GM21723 (cell line): ENCODE measurements at regions not wholly inside any gene's neighbourhood (a gene's known extent, or its start where the extent isn't known, plus 50 kb on each side); places are given as distances from the start of the nearest gene placed in this dataset.
"Not testable (repeated sequence)": the region's sequence is repeated elsewhere in the genome, so short reads cannot be mapped to it uniquely, and the experiment has no call there.

Experiments
- ATAC-seq: cut with Tn5 transposase; IDR thresholded peaks from one replicate; pipeline ENCODE4 v1.9.1; 2021; ENCODE audit warnings: mild to moderate bottlenecking, moderate library complexity; ENCODE audit not compliant: unreplicated experiment

DNA sequence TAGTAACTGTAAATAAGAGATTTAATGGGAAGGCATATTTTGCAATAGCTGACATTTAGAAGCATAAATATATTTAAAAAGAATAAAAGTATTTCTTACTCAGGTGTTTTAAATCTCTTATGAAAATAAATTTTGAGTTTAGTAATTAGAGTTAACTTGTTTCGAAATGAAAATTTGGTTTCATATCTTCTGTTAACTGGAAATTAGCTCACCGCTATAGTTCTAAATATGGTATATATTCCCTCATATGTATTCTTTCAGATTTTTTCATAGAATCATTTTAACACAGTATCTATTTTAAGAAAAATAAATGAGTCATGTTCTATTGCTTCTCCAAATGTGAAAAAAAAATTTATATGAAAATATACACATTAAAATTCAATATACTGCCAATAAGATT, 434.1 kb downstream of the DTWD2 start:
- ATAC-seq = no peak

DNA sequence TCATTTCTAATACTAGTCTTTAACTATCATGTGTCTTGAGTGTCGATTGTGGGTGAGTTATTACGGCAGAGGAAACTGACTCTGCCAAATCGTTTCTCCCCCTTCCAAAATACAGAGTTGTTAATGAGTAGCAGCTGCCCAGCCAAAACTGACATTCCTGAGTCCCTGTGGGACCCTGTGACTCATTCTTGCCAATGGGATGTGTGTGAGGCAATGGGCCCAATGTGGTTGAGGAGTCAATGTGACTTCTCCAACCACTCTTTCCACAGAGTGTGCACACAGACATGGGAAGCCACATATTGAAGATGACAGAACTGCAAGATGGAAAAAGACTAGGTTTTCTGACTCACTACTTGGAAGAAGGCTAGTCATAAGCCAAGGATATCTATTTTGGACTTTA, 434.7 kb downstream of the DTWD2 start:
- ATAC-seq = no peak

DNA sequence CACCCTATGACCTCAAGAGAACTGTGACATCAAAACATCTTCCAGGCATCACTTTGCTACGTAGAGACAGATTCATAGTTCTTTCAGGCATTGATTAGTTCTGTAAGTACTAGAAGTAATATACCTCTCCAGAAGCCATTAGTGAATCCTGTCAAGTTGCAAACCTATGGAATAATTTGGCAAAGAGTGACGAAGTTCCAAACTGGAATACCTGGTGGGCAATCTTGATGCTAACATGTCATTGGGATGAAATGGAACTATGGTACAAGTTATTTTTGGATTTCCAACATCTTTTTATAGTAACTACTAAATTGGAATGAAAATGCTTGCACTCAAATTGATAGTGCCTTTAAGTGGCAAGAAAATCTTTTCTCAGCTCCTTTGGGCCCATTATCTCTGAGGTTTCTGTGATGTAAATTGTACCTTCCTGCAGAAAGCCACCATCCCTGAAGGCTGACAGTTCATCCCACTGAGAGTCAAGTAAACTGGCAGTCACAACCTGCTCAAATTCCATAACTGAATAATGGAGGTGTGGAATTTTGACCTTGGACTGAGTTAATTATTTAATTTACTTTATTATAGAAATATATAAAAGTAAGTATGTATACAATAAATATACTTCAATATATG, 435.5 kb downstream of the DTWD2 start:
- ATAC-seq = no peak

DNA sequence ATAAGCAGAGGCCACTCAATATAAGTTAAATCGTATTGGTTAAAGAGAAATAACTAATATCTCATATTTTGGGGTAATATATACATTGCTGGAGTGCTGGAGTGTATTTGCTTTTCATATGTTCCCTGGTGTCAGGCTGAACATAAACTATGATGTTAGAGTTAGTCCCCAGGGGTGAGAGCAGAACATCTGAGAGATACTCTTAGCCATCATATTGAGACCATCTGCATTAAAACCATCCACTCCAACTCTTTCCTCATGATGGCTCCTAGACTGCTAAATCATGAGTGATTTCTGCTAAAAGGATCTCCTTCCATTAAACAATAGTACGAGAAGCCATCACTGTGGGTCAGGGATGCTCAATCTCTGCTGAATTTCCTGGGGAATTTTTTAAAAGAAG, 436.2 kb downstream of the DTWD2 start:
- ATAC-seq = no peak

DNA sequence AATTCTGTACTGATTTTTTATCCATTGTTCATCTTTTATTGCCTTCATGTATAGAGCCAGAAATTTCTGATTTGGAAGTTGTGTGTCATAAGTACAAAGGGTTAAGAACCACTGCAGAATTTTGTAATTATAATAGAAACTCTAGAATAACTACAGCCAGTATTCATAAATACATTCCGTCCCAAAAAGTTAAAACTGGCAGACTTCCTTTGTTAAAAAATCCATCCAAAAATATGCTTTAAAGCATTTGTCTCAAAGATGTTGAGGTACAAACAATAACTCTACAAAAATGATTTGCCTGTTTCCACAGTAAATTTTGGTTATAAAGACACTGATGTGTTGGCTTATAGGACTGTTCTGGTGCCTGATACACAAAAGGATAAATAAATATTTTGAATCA, 436.6 kb downstream of the DTWD2 start:
- no peak for ATAC-seq

DNA sequence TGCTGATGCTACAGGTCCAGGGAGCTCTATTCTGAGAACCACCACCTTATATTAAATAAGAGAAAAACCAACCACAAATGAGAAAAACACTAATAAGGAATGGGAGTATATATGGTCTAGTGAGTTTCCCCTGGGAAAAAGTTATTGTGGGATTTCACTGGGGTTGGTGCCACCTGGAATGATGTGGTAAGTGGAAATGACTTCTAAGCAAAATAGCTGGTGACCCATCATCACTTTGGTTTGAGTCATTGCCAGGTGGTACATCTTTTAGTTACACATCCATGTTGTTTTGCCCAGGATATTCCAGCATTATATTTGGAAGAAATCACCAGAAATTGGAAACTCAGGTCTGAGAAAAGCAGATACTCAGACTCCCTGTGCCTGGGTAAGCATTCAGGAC, 437.3 kb downstream of the DTWD2 start:
- ATAC-seq = no peak

DNA sequence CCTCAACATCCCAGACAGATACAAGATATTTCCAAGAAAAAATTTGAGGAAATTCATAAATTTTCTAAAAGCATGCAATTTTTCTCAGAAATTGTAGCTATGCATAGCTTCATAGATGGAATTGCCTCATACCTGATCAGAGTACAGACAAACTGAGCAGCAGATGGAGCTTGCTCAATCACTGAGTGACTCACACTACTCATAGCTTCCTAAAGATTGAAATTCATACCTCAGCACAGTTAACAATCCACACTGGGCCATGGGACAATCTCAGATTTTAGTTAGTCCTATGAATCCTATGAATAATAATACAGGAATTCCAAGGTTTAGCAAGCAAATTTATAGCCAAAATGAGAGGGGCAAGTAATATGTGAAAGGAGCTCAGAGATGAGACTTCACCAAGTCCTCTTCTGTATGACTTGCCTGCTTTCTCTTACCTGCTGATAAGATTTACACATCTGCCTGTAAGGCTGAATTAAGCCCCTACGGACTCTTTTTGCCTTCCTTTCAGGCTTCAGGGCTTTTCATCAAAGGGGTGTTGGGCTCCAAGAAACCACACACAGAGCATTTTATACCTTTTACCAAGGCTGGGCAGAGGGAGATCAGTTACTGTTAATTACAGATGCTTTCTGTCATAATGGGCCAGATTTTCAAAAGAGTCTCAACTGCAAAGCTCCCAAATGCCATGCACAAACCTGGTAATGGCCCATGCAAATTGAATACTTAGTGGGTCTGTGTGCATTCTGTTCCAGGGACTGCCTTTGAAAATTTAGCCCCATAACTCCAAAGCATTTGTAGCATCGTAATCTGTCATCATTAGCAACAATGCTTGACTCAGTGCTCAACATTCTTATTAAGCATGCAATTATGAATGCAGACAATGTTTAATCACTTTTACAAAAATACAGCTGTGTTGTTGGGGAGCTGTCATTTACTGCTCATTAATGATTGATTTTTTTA, 439.3 kb downstream of the DTWD2 start:
- no peak for ATAC-seq

DNA sequence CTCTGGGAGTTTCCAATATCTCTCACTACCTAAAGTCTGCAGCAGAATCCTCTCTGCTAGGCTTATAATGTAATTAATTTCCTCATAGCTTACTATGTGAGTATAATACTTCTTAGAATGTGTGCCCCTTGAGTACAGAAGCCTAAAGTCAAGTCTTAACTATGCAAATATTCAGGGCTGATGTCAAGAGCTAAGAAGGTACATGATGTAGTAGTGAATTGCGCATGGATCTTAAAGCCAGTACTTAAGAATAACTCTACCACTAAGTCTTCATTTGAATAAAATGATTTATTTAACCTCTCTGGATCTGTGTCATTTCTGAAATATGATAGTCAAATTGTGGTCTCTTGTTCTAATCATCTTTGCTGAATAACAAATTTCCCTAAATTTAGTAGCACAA, 442.9 kb downstream of the DTWD2 start:
- ATAC-seq = no peak

DNA sequence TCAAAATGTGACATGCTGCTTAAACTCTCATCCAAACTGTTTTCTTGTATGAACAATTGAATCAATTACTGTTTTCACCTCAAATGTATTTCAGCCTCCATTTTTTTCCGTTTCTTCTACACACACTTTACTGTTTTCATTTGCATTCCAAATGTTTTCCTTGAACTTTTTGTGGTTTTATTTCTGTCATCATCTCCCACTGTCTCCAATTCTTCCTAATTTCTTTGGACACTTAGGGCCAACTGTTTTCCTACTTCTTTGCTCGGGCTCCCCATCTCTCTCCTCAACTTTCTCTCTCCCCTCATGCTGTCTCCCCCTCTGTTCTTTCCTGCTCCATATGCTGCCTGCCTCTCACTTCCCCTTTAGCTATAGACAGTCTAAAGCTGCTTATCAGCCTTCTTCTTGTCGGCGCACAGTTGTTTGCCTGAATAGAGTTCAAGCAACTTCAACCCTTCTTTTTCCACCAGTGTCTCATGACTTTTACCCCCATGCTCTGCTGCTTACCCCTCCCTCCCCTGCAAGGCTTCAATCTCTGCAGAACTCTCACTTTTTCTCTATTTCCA, 443.4 kb downstream of the DTWD2 start:
- no peak for ATAC-seq

DNA sequence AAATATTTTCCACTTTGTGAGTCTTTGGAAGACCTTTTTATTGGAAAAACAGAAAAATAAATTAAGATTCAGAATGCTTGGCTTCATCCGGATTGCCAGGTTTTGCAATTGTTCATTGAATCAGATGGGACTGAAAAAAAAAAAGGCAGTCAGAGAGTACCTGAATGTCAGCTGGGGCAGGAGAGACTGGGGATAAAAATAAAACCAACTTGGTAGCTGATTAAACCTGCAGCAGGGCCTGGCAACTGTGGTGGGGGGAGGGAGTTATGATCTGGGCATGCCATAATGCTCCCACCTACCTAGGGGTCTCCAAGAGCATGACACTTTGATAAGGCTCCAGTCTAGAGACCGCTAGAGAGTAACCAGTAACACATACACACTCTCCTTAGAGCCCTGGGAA, 454.4 kb downstream of the DTWD2 start:
- ATAC-seq = no peak

DNA sequence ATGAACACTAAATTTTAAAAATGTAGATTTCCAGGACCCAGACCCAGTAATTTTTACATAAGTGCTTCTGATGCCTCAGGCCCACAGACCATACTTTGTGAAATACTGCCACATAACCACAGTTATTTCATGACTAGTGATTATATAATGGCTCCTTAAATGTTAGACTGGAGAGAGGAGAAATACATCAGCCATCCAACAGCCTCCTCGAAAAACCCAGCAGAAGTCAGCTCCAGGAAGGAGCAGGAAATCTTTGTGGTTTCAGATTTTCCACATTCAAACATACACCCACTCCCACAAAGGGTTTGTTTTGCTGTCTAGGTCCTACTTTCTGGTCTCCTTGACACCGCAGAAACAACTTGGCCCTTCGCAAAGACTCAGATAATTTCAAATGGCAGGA, 455.2 kb downstream of the DTWD2 start:
- no peak for ATAC-seq

DNA sequence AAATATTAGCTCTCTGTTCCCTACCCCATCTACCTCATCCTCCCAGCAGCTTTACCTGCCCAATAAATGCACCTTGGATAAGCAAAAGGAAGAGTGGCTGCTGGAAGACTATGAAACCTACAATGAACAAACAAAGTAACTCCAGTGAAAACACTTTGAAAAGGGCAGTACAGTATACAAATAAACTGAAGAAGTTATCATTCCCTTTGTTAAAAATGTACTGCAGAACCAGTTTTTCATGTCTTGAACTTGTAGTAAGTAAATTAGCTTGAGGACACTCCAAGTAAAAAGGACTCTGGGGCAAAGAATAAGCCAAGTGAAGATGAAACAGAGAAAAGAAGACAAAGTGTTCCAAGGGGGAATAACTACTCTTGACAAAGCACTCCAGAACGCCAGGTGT, 457.1 kb downstream of the DTWD2 start:
- no peak for ATAC-seq

DNA sequence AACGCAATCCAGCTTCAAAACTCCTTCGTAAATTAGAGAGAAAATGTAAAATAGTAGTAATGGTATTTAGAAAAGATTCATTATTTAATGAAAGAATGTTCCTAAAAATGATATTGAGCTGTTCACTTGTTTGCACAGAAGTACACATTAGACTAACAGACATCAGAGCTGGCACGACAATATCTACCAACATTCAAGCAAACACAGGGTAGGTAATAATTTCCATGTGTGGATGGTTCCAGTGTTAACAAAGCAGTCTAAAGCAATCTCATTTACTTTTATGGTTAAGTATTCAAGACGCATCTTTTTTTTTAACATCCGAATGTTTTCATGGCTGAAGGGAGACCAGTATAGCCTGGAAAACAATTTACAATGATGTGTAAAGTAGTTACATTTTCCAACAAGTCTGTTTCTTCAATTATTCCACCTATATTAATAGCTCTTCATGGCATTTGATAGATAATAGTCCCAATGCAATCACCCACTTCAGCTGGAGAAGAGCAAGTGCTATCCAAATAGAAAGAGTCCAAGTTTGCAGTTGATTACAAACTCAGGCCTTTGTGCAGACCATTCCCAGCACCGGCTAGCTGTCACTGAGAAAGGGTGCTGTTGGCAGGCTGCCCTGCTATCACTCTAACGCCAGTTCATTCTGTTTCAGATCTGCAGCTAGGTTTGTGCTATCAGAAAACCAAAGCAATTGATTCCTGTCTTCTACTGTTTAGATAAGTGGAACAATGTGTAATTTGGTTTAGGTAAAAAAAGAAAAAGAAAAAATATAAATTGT, 458.8 kb downstream of the DTWD2 start:
- ATAC-seq = no peak

DNA sequence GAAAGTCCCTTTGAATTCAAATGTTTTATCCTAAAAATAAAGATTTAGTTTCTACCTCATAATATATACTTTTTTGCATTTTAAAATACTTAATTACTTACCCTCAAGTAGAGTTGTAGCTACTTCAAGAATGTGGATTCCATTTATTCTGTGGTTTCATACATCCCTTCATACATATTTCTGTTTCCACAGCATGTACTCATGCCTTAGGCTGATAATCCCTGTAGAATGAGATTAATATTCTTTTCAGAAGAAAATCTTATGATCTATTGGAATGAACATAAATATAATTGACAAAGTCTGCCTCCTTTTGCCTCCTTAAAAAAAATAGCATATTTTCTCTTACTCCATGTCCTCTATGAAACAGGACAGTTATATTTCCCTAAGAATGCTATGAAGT, 465.7 kb downstream of the DTWD2 start:
- ATAC-seq = no peak

DNA sequence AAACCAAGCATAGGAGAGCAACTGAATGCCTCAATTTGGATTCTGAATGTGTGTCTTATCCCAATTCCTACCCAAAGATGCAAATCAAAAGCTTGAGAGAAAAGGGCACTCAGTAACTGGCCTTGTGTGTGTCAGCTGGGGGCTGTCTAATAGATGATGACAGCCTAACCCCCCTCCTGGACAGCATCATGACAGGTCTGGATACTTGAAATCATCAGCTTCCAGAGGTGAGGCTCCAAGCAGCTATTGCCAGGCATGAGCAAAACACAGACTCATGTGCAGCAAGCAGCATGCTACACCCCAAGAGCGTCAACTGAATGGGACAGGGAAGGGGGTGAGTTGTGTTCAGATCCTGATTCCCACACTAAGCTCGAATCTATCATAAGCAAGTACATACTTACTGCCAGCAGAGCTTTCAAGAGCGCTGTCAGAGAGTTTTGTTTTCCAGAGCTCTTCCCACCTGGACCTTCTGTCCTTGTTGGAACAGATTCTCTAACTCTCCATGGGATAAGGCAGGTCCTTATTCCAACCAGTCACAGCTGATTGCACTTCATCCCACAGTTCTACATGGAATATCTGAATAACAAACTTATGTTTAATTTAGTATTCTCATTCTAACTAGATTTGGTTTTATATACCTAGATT, 467.5 kb downstream of the DTWD2 start:
- no peak for ATAC-seq

DNA sequence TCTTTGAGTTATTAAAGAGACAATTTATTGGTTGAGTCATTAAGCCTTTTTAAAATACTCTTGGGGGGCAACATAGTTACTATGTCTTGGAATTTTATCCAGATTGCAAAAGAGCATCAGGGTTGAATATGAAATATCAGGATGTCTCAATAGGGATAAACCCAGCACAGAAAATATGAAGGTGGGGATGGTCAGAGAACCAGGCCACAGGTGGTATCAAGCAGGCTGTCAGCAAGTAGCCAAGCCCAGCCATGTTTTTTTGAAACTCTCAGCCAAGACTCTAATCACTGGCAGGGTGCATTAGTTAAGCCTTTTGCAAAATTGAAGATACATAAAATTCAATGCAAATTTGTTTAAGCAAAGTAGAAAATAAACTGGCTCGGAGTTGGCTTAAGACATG, 468.9 kb downstream of the DTWD2 start:
- no peak for ATAC-seq

DNA sequence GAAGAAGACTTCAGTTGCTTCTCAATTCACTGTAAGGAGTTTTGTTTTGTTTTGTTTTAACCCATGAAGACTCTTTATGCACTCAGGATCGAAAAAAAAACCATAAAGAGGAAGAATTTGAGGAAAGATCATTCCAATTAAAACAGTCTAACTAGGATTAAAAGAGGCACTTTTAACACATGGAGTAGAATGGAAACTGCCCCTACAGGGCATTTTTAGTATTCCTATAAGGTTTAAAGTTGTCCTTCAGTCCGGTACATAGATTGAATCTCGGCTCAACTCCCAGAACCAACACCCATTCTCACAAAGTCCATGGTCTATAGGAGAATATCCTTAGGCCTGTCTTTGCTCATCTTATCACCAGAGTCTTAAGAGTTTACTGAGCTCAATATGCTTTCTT, 469.6 kb downstream of the DTWD2 start:
- no peak for ATAC-seq

DNA sequence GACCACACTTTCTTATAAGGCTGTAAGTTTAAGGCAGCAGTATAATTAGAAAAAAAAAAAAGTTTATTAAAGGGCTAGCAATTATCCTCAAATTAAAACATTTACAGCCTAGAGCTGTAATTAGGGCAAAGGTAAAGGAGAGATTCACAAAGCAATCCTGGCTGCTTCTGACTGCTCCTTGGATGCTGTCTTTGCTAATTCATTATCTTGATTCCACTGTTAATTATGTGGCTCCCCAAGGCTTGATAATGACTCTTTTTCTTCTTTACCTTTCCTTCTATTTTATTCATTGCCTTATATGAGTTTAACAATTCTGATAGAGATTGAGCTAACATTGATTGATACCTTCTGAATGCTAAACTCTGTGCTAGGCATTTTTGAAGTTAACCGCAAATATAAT, 476.5 kb downstream of the DTWD2 start:
- no peak for ATAC-seq

DNA sequence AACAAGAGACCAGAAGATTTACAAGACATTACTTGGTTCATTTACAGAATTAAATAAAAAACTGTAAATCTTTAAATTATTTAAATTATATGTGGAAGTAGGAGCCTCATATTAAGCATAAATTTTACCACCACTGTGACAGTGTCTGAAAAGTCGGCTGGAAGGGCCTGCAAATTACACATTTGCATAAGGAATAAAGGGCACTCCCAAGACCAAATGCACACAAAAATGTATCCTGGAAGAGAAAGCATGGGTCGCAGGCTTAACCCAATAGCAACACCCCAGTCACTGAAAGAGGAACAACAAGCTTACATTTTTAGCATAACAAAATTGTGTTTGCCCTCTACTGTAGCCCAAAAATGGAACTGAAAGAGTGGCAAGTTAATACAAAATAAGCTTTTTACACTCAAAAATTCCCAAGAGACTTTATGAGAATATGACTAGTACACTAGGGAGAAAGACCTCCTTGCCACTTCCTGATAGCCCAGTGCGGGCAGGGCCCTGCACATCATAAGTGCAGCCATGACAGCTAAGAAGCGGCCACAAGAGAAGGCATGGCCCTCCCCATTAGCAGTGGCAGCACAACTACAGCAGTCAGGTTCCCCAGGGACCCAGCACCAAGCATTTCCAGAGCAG, 482.0 kb downstream of the DTWD2 start:
- peak; percentile 84 for ATAC-seq

DNA sequence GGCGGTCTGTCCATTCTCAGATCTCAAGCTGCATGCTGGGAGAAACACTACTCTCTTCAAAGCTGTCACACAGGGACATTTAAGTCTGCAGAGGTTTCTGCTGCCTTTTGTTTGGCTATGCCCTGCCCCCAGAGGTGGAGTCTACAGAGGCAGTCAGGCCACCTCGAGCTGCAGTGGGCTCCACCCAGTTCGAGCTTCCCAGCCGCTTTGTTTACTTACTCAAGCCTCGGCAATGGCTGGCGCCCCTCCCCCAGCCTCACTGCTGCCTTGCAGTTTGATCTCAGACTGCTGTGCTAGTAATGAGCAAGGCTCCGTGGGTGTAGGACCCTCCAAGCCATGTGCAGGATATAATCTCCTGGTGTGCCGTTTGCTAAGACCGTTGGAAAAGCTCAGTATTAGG, 486.1 kb downstream of the DTWD2 start:
- ATAC-seq = not testable (repeated sequence)
